ENCODE measurements at regions not wholly inside any gene's neighbourhood (a gene's known extent, or its start where the extent isn't known, plus 50 kb on each side); places are given as distances from the start of the nearest gene placed in this dataset.

DNA sequence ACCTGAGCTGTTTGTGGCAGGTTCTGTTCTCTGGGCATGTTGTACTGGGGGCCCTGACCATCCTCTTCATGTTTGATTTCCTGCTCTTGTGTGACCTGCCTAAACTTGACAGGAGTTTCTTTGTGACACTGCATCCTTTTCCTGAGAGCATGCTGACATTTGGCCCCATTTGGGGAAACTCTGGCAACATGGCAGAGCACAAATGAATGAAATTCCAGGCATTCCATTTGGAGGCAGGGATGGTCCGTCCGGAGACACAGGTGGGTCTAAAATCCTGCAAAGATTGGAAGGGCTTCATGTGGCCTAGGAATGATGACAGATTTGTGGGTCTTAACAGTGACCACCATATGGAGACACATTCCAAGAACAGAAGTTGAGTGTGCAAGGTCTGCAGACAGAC is 184.0 kb downstream of the FCRL5 start:
- DNase-seq (ENCODE audit: low read depth), result no peak
- Histone ChIP-seq H3K9me3 (ENCODE audit: control insufficient read depth, low read length) (no peaks in the 10 kb centered on the region), H3K9ac (ENCODE audit: low read length) (peak overlapping the region; percentile 44), H3K27me3 (replicated peaks; ENCODE audit: control insufficient read depth, insufficient read depth, low read length) (no peaks in the 10 kb centered on the region), H3K36me3 (ENCODE audit: control insufficient read depth, insufficient read depth, low read length, severe bottlenecking) (no peaks in the 10 kb centered on the region), H3K4me1 (ENCODE audit: control insufficient read depth, insufficient read depth, low read length) (peaks cover 43% of the 10 kb centered on the region), H3K4me3 (ENCODE audit: low read length) (no peak overlapping the region)

DNA sequence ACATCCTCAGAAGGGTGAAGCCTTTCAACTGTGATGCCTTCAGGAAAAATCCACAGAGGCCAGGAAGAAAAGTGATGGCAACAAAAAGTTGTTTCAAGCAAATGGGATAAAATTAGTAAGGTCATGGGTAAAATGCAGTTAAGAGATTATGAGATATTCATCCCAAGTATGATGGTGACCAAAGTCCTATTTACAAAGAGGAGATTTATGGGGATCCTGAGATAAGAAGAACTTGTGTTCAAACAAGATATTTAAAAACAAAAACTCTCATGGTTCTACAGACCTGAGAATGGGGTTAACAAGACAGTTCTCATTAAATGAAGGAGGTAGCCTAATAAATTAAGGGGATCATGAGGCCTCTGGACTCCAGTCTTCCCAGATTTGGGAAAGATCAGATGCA is 184.4 kb downstream of the FCRL5 start:
- Histone ChIP-seq H3K36me3 (ENCODE audit: control insufficient read depth, insufficient read depth, low read length, severe bottlenecking) (no peaks in the 10 kb centered on the region), H3K27me3 (replicated peaks; ENCODE audit: control insufficient read depth, insufficient read depth, low read length) (no peaks in the 10 kb centered on the region), H3K4me1 (ENCODE audit: control insufficient read depth, insufficient read depth, low read length) (peaks cover 43% of the 10 kb centered on the region), H3K9ac (ENCODE audit: low read length) (peak overlapping the region; percentile 44), H3K4me3 (ENCODE audit: low read length) (no peak overlapping the region), H3K9me3 (ENCODE audit: control insufficient read depth, low read length) (no peaks in the 10 kb centered on the region)
- DNase-seq (ENCODE audit: low read depth), result no peak

DNA sequence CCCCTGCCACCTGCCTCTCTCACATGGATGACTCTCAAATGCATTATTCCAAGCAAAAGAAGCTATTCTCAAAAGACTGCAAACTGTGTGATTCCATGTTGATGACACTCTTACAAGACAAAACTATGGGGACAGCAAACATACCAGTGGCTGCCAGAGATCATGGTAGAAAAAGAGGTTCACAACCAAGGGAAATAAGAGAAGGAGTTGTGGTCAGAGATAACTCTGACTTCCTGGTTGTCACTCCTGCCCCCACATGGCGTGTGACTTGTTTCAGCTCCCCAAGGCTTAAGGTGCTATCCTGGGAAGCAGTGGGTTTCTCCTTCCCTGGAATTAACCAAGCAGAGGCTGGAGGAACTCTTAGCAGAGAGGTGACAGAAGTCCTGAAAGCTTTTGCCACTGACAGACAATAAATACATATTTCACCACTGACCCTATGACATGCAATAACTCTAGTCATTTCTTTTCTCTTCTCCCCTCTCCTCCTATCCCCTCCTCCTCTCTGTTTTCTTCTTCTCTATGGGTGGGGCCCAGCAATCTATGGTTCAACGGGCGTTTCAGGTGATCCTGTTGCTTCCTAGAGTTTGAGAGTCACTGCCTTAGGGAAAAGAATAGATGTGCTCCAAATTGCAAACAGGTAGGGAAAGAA is 185.1 kb downstream of the FCRL5 start:
- Histone ChIP-seq H3K27me3 (replicated peaks; ENCODE audit: control insufficient read depth, insufficient read depth, low read length) (no peaks in the 10 kb centered on the region), H3K4me3 (ENCODE audit: low read length) (no peak overlapping the region), H3K9me3 (ENCODE audit: control insufficient read depth, low read length) (no peaks in the 10 kb centered on the region), H3K4me1 (ENCODE audit: control insufficient read depth, insufficient read depth, low read length) (peaks cover 43% of the 10 kb centered on the region), H3K36me3 (ENCODE audit: control insufficient read depth, insufficient read depth, low read length, severe bottlenecking) (no peaks in the 10 kb centered on the region), H3K9ac (ENCODE audit: low read length) (no peak overlapping the region)
- DNase-seq (ENCODE audit: low read depth), result no peak

DNA sequence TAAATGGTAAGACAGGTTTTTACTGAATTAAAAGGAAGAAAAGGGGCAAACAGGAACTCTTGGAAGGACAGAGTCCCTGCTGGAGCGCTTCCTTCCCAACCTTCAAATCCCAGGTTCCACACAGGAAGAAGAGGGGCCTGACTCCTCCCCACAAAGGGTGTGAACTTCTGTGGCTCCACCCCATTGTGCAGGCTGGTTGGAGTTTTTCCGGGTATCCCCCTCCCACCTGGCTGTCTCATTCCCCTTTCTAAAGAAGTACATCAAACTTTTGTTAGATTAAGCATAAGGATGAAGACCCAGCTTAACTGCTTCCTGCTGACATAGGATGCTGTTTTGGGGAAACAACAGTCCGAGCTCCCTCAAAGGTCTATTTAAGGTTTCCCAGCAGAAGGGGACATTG is 187.7 kb downstream of the FCRL5 start:
- H3K4me3 ChIP-seq (ENCODE audit: low read length), result no peak overlapping the region
- peaks cover 28% of the 10 kb centered on the region for H3K4me1 ChIP-seq (ENCODE audit: control insufficient read depth, insufficient read depth, low read length)
- H3K27me3 ChIP-seq (replicated peaks; ENCODE audit: control insufficient read depth, insufficient read depth, low read length), result no peaks in the 10 kb centered on the region
- no peaks in the 10 kb centered on the region for H3K36me3 ChIP-seq (ENCODE audit: control insufficient read depth, insufficient read depth, low read length, severe bottlenecking)
- H3K9ac ChIP-seq (ENCODE audit: low read length), result no peak overlapping the region
- no peaks in the 10 kb centered on the region for H3K9me3 ChIP-seq (ENCODE audit: control insufficient read depth, low read length)
- no peak for DNase-seq (ENCODE audit: low read depth)

DNA sequence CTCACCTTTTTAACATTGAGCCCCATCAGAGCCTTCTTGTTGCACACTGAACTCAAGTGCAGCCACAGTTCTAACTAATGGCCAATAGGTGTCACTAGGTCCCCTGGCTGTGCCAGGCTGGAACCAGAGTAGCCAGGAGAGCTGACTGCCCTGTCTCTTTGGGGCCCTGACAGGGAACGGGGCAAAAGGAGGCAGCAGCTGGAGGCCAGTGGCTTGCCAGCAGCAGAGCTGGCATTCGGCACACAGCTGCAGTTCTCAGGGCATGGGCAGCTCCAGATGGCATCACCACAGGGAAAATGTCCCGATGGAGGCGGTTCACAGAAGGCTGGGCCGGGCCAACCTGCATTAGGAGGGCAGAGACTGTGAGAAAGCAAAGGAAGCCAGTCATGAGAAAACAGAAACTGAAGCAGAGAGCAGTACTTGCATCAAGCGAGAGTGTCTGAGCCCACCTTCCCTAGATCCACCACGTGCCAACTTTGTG is 188.6 kb downstream of the FCRL5 start:
- Histone ChIP-seq H3K9ac (ENCODE audit: low read length) (no peak overlapping the region), H3K36me3 (ENCODE audit: control insufficient read depth, insufficient read depth, low read length, severe bottlenecking) (no peaks in the 10 kb centered on the region), H3K27me3 (replicated peaks; ENCODE audit: control insufficient read depth, insufficient read depth, low read length) (no peaks in the 10 kb centered on the region), H3K4me1 (ENCODE audit: control insufficient read depth, insufficient read depth, low read length) (peaks cover 20% of the 10 kb centered on the region), H3K9me3 (ENCODE audit: control insufficient read depth, low read length) (no peaks in the 10 kb centered on the region), H3K4me3 (ENCODE audit: low read length) (no peak overlapping the region)
- peak; percentile 54 for DNase-seq (ENCODE audit: low read depth)

- no peaks in the 10 kb centered on the region for H3K4me1 ChIP-seq (ENCODE audit: control insufficient read depth, insufficient read depth, low read length)
- no peak overlapping the region for H3K4me3 ChIP-seq (ENCODE audit: low read length)
- no peaks in the 10 kb centered on the region for H3K36me3 ChIP-seq (ENCODE audit: control insufficient read depth, insufficient read depth, low read length, severe bottlenecking)
- H3K27me3 ChIP-seq (replicated peaks; ENCODE audit: control insufficient read depth, insufficient read depth, low read length), result no peaks in the 10 kb centered on the region
- H3K9me3 ChIP-seq (ENCODE audit: control insufficient read depth, low read length), result no peaks in the 10 kb centered on the region
- DNase-seq (ENCODE audit: low read depth), result no peak
- H3K9ac ChIP-seq (ENCODE audit: low read length), result no peak overlapping the region
These were observed 192.3 kb downstream of the FCRL5 start for GRCh38 chr1:157360023-157360390.

- Histone ChIP-seq H3K4me3 (ENCODE audit: low read length) (no peak overlapping the region), H3K9me3 (ENCODE audit: control insufficient read depth, low read length) (no peaks in the 10 kb centered on the region), H3K4me1 (ENCODE audit: control insufficient read depth, insufficient read depth, low read length) (no peaks in the 10 kb centered on the region), H3K27me3 (replicated peaks; ENCODE audit: control insufficient read depth, insufficient read depth, low read length) (peaks cover 1% of the 10 kb centered on the region), H3K9ac (ENCODE audit: low read length) (no peak overlapping the region), H3K36me3 (ENCODE audit: control insufficient read depth, insufficient read depth, low read length, severe bottlenecking) (no peaks in the 10 kb centered on the region)
- DNase-seq (ENCODE audit: low read depth), result peak; percentile 34
These were observed 192.8 kb downstream of the FCRL5 start for GRCh38 chr1:157359314-157360022.

DNA sequence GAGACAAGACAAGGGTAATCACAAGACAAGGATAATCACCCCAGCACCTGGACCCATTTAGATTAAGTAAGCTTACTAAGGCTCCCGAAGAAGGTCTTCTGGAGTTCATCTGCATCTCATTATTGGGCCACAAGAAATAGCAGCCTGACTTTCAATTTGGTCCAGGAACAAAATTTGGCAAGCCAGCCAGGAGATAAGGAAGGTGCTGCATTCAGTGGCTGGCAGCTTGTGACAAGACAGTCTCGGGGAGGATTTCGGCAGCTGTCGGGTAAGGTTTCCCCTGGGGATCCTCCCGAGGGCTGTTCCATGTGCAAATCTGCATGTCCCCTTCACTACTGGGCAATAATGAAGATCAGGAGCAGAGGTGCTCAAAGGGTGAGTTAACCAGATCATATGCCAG is 195.2 kb downstream of the FCRL5 start:
- no peak for DNase-seq (ENCODE audit: low read depth)
- H3K9me3 ChIP-seq (ENCODE audit: control insufficient read depth, low read length), result no peaks in the 10 kb centered on the region
- H3K9ac ChIP-seq (ENCODE audit: low read length), result no peak overlapping the region
- H3K27me3 ChIP-seq (replicated peaks; ENCODE audit: control insufficient read depth, insufficient read depth, low read length), result peaks cover 7% of the 10 kb centered on the region
- H3K36me3 ChIP-seq (ENCODE audit: control insufficient read depth, insufficient read depth, low read length, severe bottlenecking), result no peaks in the 10 kb centered on the region
- no peak overlapping the region for H3K4me3 ChIP-seq (ENCODE audit: low read length)
- no peaks in the 10 kb centered on the region for H3K4me1 ChIP-seq (ENCODE audit: control insufficient read depth, insufficient read depth, low read length)

- H3K36me3 ChIP-seq (ENCODE audit: control insufficient read depth, insufficient read depth, low read length, severe bottlenecking), result no peaks in the 10 kb centered on the region
- H3K4me1 ChIP-seq (ENCODE audit: control insufficient read depth, insufficient read depth, low read length), result no peaks in the 10 kb centered on the region
- peaks cover 7% of the 10 kb centered on the region for H3K27me3 ChIP-seq (replicated peaks; ENCODE audit: control insufficient read depth, insufficient read depth, low read length)
- no peak overlapping the region for H3K4me3 ChIP-seq (ENCODE audit: low read length)
- no peak overlapping the region for H3K9ac ChIP-seq (ENCODE audit: low read length)
- H3K9me3 ChIP-seq (ENCODE audit: control insufficient read depth, low read length), result no peaks in the 10 kb centered on the region
- no peak for DNase-seq (ENCODE audit: low read depth)
These were observed 195.7 kb downstream of the FCRL5 start for GRCh38 chr1:157356601-157357000.

DNA sequence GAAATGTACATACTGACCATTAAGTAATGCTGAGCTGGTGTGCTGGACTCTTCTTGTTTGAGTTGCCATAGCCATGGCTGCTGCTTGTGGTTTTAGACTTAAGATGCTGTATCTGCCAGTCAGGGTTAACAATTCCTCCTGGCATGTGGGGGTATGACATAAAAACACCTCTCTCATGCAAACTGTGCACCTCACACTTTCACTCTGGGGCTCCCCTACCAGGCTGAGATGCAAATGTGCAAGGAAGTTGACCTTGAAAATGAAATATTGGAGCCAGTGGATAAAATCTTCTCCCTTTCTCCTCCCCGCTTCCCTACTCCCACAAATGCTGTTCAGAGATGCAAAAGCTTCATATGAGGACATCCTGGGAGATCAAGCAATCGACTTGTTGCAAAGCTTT is 198.8 kb downstream of the FCRL5 start:
- no peak for DNase-seq (ENCODE audit: low read depth)
- no peaks in the 10 kb centered on the region for H3K9me3 ChIP-seq (ENCODE audit: control insufficient read depth, low read length)
- H3K9ac ChIP-seq (ENCODE audit: low read length), result no peak overlapping the region
- no peaks in the 10 kb centered on the region for H3K4me1 ChIP-seq (ENCODE audit: control insufficient read depth, insufficient read depth, low read length)
- H3K36me3 ChIP-seq (ENCODE audit: control insufficient read depth, insufficient read depth, low read length, severe bottlenecking), result no peaks in the 10 kb centered on the region
- no peak overlapping the region for H3K4me3 ChIP-seq (ENCODE audit: low read length)
- peaks cover 9% of the 10 kb centered on the region for H3K27me3 ChIP-seq (replicated peaks; ENCODE audit: control insufficient read depth, insufficient read depth, low read length)

GRCh38 chr1:157352817-157353408 is 199.4 kb downstream of the FCRL5 start:
- Histone ChIP-seq H3K9me3 (ENCODE audit: control insufficient read depth, low read length) (no peaks in the 10 kb centered on the region), H3K36me3 (ENCODE audit: control insufficient read depth, insufficient read depth, low read length, severe bottlenecking) (no peaks in the 10 kb centered on the region), H3K4me3 (ENCODE audit: low read length) (no peak overlapping the region), H3K9ac (ENCODE audit: low read length) (no peak overlapping the region), H3K27me3 (replicated peaks; ENCODE audit: control insufficient read depth, insufficient read depth, low read length) (peaks cover 15% of the 10 kb centered on the region), H3K4me1 (ENCODE audit: control insufficient read depth, insufficient read depth, low read length) (no peaks in the 10 kb centered on the region)
- no peak for DNase-seq (ENCODE audit: low read depth)
